ENCODE measurements at regions not wholly inside any gene's neighbourhood (a gene's known extent, or its start where the extent isn't known, plus 50 kb on each side); places are given as distances from the start of the nearest gene placed in this dataset.
"Not testable (repeated sequence)": the region's sequence is repeated elsewhere in the genome, so short reads cannot be mapped to it uniquely, and the experiment has no call there.

- no peak for DNase-seq
Measured at GRCh38 chr2:125224830-125225229, 1199.7 kb downstream of the CNTNAP5 start.

- DNase-seq: no peak
Measured at GRCh38 chr2:125227843-125228392, 1202.8 kb downstream of the CNTNAP5 start.

GRCh38 chr2:125240870-125241269, 1215.8 kb downstream of the CNTNAP5 start:
- no peak for DNase-seq

GRCh38 chr2:125243074-125243473, 1218.0 kb downstream of the CNTNAP5 start:
- no peak for DNase-seq

GRCh38 chr2:125254010-125254409, 1228.9 kb downstream of the CNTNAP5 start:
- no peak for DNase-seq

GRCh38 chr2:125259451-125259850, 1234.4 kb downstream of the CNTNAP5 start:
- DNase-seq: no peak

GRCh38 chr2:125260366-125260930, 1235.4 kb downstream of the CNTNAP5 start:
- DNase-seq: not testable (repeated sequence)

- no peak for DNase-seq
Measured at GRCh38 chr2:125264453-125264852, 1239.4 kb downstream of the CNTNAP5 start.

GRCh38 chr2:125267683-125268082, 1242.6 kb downstream of the CNTNAP5 start:
- DNase-seq: no peak

GRCh38 chr2:125272651-125273050, 1247.6 kb downstream of the CNTNAP5 start:
- DNase-seq: no peak

- DNase-seq: no peak
Measured at GRCh38 chr2:125274718-125275117, 1249.6 kb downstream of the CNTNAP5 start.

GRCh38 chr2:125280265-125280664, 1255.2 kb downstream of the CNTNAP5 start:
- no peak for DNase-seq

GRCh38 chr2:125281242-125281641, 1256.2 kb downstream of the CNTNAP5 start:
- no peak for DNase-seq

- no peak for DNase-seq
Measured at GRCh38 chr2:125296742-125297141, 1271.7 kb downstream of the CNTNAP5 start.

GRCh38 chr2:125310657-125311364, 1285.7 kb downstream of the CNTNAP5 start:
- no peak for DNase-seq

GRCh38 chr2:125312342-125312741, 1287.3 kb downstream of the CNTNAP5 start:
- no peak for DNase-seq

- DNase-seq: no peak
Measured at GRCh38 chr2:125313806-125314205, 1288.7 kb downstream of the CNTNAP5 start.

GRCh38 chr2:125318740-125319139, 1293.7 kb downstream of the CNTNAP5 start:
- DNase-seq: no peak

GRCh38 chr2:125324273-125324672, 1299.2 kb downstream of the CNTNAP5 start:
- no peak for DNase-seq

GRCh38 chr2:125330133-125330532, 1305.0 kb downstream of the CNTNAP5 start:
- no peak for DNase-seq

- no peak for DNase-seq
Measured at GRCh38 chr2:125341353-125341752, 1314.6 kb upstream of the GYPC start.

- not testable (repeated sequence) for DNase-seq
Measured at GRCh38 chr2:125353542-125353941, 1302.4 kb upstream of the GYPC start.

- no peak for DNase-seq
Measured at GRCh38 chr2:125364192-125364983, 1291.6 kb upstream of the GYPC start.

- DNase-seq: no peak
Measured at GRCh38 chr2:125364984-125365265, 1291.0 kb upstream of the GYPC start.

All from activated naive CD4-positive, alpha-beta T cell (primary cell).